NCI-H1436 (cell line): ENCODE measurements at regions not wholly inside any gene's neighbourhood (a gene's known extent, or its start where the extent isn't known, plus 50 kb on each side); places are given as distances from the start of the nearest gene placed in this dataset.
"Not testable (repeated sequence)": the region's sequence is repeated elsewhere in the genome, so short reads cannot be mapped to it uniquely, and the experiment has no call there.

ENCODE experiments used
- DNase-seq: peaks from one replicate; lab custom pipeline; 2025; lab: John Stamatoyannopoulos, UW

DNA sequence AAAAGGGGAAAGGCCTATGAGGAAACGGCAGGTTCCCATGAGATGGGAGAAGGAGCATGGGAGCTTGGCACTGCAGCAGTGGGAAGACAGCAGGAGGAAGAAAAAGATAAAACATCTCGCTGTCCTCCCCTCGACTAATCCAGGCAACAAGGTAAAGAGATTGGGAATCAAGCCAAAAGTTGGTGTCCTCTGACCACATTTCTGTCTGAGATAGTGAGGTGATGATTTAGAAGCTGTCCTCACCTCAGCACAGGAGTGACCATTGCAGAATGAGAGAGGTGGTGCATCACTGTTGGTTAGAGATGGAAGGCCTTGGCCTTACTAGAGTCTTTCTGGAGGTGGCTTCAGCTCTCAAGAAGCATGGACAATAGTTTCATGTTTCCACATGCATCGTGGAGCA is 226.6 kb upstream of the CCDC54 start:
- no peak for DNase-seq

- no peak for DNase-seq
Measured at GRCh38 chr3:107153981-107154380, 223.3 kb upstream of the CCDC54 start.

DNA sequence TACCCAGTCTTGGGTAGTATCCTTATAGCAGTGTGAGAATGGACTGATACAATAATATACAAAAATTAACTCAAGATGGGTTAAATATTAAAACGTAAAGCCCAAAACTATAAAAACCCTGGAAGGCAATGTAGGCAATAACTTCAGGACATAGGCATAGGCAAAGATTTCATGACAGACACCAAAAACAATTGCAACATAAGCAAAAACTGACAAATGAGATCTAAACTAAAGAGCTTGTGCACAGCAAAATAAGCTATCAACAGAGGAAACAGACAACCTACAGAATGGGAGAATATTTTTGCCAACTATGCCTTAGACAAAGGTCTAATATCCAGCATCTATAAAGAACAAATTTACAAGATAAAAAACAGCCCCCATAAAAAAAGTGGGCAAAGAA is 204.8 kb upstream of the CCDC54 start:
- no peak for DNase-seq

DNA sequence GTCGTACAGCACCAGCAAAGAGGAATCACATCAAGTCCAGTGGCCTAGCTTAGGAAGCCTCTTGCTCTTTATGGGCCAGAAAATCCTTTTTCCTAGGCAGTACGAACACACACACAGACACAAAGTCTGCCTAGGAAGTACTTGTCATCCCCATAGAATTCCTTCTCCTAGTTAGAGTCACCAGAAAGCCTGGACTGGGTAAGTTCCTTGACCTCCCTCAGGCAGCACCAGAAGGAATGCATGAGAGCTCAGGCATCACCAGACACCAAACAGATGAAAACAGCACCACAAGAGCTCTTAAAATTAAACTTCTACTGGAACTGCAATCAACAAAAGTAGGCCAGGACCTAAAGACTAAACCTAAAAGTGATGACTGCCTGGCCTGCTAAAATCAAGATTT is 192.9 kb upstream of the CCDC54 start:
- no peak for DNase-seq

DNA sequence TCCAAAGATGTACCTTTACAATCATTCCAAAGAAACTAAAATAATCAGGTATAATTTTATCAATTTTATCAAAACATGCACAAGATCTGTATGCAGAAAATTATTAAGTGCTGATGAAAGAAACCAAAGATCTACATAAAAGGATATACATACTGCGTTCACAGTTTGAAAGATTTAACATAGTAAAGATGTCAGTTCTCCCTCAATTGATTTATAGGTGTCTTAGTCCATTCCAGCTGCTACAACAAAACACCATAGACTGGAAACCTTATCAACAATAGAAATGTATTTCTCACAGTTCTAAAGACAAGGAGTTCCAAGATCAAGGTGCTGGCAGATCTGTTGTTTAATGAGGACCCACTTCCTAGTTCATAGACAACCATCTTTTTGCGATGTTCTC is 189.0 kb upstream of the CCDC54 start:
- DNase-seq = no peak

DNA sequence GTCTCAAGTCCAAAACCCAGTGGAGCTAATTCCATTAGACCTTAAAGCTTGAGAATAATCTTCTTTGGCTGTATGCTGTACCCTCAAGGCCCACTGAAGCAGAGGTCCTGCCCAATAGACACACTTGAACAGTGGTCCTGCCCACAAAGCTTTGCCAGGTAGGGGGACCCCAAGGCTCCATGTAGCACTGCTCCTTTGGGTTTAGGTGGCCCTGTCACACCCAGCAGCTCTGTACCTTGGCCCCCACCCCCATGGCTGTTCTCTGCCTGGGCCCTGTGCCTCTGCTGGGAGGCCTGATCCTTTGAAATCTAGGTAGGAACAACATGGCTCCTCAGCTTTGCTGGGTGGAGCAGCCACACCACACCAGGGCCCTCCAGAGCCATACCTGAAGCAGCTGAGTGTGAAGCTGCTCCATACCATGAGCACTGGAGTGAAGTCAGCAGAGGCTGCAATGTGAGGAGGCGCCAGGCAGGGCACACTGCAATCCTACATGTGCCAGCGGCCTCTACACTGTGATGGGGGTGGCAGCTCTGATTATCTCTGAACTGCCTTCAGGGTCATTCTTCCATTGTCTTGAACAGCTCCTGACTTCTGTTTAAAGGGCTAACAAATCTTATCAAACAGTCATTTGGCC is 188.0 kb upstream of the CCDC54 start:
- no peak for DNase-seq

GRCh38 chr3:107193116-107193515 is 184.1 kb upstream of the CCDC54 start:
- DNase-seq = no peak

GRCh38 chr3:107198581-107199181 is 178.6 kb upstream of the CCDC54 start:
- DNase-seq = no peak

- DNase-seq = no peak
Measured at GRCh38 chr3:107201146-107201545, 176.1 kb upstream of the CCDC54 start.

GRCh38 chr3:107202885-107203284 is 174.4 kb upstream of the CCDC54 start:
- DNase-seq = not testable (repeated sequence)

GRCh38 chr3:107204121-107204520 is 173.1 kb upstream of the CCDC54 start:
- no peak for DNase-seq

DNA sequence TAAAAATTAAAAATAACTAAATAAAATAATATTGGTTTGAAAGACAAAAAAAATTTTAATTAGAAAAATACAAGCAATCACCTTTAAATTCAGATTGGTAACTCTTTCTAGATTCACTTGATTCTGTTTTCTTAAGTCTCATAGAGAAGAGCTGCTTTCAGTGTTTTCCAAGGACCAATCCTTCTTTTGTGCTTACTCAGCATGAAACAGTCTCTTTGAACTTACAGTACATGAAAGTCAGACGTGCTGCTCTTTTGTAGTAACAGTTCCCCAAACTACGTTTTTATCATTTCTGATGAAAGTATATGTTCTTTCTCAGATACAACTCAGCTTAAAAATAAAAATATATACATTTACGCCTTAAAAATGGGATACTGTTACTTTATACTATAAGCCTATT is 171.9 kb upstream of the CCDC54 start:
- no peak for DNase-seq

DNA sequence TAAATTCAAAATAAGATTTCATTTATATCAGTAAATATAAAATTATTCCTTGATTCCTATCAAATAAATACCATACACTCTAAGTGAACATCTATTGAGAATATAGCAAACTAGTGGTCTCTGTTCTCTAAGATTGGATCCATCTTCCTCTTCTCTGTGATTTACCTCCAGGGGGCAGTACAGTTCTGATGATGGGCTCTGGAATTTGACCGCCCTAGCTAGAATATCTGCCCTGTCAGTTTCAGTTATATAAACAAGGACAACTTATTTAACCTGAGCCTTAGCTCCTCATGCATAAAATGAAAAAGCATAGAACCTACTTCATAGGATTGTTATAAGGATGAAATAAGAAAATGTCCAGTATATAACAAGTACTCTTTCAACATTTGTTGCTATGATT is 171.1 kb upstream of the CCDC54 start:
- DNase-seq = peak; percentile 26

DNA sequence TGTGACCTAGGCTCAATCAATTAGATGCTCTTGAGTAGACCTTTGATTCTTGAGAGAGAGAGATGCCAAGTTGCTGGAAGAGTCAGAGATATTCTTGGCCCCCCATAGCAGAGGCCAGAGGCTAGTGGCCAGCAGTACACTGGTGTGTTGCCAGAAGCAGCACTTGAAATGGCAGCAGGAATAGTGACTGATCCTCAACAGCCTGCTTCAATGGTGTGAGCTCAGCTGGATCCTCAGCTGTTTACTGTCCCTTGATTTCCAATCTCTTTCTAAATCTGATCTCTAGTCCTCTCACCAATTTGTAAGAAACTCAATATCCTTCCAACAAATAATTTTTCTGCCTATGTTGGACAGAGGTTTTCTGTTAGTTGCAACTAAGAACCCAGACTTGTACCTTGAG is 170.3 kb upstream of the CCDC54 start:
- DNase-seq = no peak

DNA sequence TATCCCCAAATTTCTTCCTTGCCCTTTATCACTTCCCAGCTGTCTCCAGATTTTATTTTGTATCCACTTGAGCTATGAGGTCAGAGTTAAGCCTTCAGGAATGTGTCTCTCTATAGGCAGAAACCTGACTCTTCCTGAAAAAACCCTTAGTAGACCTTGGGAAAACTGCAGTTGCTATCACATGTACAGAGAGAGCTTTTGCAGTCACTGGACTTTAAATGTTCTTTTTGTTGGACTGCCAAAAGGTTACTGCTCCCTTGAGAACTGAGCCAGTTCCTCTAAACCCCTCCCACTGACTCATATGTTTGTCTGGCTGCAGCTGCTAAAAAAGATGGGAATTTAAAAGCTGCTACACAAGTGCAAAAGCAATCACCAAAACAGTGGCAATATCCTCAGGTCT is 169.1 kb upstream of the CCDC54 start:
- no peak for DNase-seq

DNA sequence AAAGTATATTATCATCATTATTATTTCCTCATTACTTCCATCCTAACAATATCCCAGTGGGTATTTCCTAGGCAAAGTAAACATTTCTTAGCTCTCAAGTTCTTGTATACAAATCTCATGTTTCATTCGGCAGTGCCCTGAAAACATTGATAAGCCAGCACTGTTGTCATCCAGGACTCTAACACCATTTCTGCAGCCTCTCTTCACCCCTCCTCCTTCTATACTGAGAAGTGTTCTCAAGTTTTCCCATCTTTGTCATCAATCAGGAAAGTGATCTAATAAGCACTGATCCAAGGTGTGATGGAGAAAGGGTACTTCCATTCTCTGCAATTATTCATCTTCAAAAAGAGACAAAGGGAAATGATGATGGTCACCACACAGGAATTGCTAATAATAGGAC is 168.4 kb upstream of the CCDC54 start:
- no peak for DNase-seq

GRCh38 chr3:107209302-107209990 is 167.8 kb upstream of the CCDC54 start:
- no peak for DNase-seq

DNA sequence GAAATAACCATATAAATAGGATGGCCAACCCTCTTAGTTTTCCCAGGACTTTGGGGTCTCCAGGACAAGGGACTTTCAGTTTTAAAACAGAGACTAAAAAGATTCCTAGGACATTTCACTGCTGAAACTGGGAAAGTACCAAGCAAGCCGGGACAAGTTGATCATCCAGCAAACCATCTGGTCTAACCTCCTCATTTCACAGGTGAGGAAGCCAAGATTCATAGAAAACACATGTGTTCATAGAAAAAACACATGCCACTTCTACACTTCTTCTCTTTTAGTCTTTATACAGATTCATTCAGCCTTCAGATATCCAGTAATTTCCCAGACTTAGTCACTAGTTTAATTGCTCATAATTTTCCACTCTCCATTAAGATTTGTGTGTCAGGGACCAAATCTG is 165.6 kb upstream of the CCDC54 start:
- DNase-seq = no peak

GRCh38 chr3:107212618-107213017 is 164.6 kb upstream of the CCDC54 start:
- DNase-seq = no peak

GRCh38 chr3:107213044-107213669 is 164.1 kb upstream of the CCDC54 start:
- DNase-seq = no peak

GRCh38 chr3:107216229-107216628 is 161.0 kb upstream of the CCDC54 start:
- DNase-seq = no peak

DNA sequence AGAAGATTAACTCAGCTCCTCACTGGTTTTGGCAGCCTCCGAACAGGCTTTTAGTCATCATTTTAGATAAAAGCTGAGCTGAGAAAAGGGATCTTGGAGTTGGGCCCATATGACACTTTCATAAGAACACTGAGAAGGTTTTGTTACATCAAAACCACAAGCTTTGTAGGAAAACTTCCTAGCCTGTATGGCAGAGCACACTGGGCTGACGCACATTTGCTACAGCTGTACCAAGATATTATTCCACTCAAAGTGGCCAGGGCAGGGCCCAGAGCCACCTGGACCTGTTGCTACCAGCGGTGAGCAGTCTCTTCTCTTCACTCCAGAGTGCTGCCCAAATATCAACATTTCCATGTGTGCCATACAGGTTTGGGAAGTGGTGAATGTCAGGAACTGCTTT is 160.5 kb upstream of the CCDC54 start:
- DNase-seq = no peak

- no peak for DNase-seq
Measured at GRCh38 chr3:107217172-107217571, 160.1 kb upstream of the CCDC54 start.
